Loucy (cell line): ENCODE measurements at regions not wholly inside any gene's neighbourhood (a gene's known extent, or its start where the extent isn't known, plus 50 kb on each side); places are given as distances from the start of the nearest gene placed in this dataset.

Experiments used
- H2AFZ ChIP-seq: fragments of 200-600 bp; sonication (generic); 2 replicates; pipeline ENCODE4 v1.6.0; 2016; ENCODE audit warnings: antibody characterized with exemption, mild to moderate bottlenecking, low read length, moderate library complexity
- H3F3A ChIP-seq: fragments of 200-600 bp; 2 replicates; pipeline ENCODE4 v1.6.0; 2016; ENCODE audit warnings: antibody characterized with exemption, low read depth, mild to moderate bottlenecking
- H3K27me3 ChIP-seq: fragments of 200-600 bp; sonication (generic); 2 replicates; pipeline ENCODE4 v1.6.1; 2014; ENCODE audit warnings: low read length, mild to moderate bottlenecking; ENCODE audit not compliant: insufficient read depth, poor library complexity, severe bottlenecking
- H3K36me3 ChIP-seq: fragments of 200-600 bp; sonication (generic); 2 replicates; pipeline ENCODE4 v1.6.1; 2016; ENCODE audit warnings: low read length; ENCODE audit not compliant: insufficient read depth
- H3K4me1 ChIP-seq: fragments of 200-600 bp; sonication (generic); 2 replicates; pipeline ENCODE4 v1.5.1; 2014; ENCODE audit warnings: low read length, mild to moderate bottlenecking; ENCODE audit not compliant: insufficient read depth, poor library complexity, severe bottlenecking
- H3K4me2 ChIP-seq: fragments of 200-600 bp; sonication (generic); 2 replicates; pipeline ENCODE4 v1.6.0; 2014; ENCODE audit warnings: antibody characterized with exemption, low read length, low read depth, mild to moderate bottlenecking; ENCODE audit not compliant: poor library complexity, severe bottlenecking
- H3K4me3 ChIP-seq: fragments of 200-600 bp; sonication (generic); 2 replicates; pipeline ENCODE4 v1.5.1; 2014; ENCODE audit warnings: low read length, mild to moderate bottlenecking, mixed read lengths; ENCODE audit not compliant: poor library complexity, severe bottlenecking
- H3K79me2 ChIP-seq: fragments of 200-600 bp; sonication (generic); 2 replicates; pipeline ENCODE4 v1.6.1; 2014; ENCODE audit warnings: low read length; ENCODE audit not compliant: insufficient read depth
- H3K9ac ChIP-seq: fragments of 200-600 bp; sonication (generic); 2 replicates; pipeline ENCODE4 v1.6.0; 2014; ENCODE audit warnings: mild to moderate bottlenecking, low read depth, low read length, moderate library complexity; ENCODE audit not compliant: poor library complexity, severe bottlenecking
- H3K9me2 ChIP-seq: fragments of 200-600 bp; sonication (generic); replicated peaks from 2 replicates; pipeline ENCODE4 v1.6.1; 2016; ENCODE audit warnings: low read depth, low read length, mixed read lengths
- H3K9me3 ChIP-seq: fragments of 200-600 bp; sonication (generic); 2 replicates; pipeline ENCODE4 v1.6.1; 2014; ENCODE audit warnings: mild to moderate bottlenecking, antibody characterized with exemption, low read length, low read depth; ENCODE audit not compliant: insufficient read depth
- H4K20me1 ChIP-seq: fragments of 200-600 bp; sonication (generic); 2 replicates; pipeline ENCODE4 v1.6.0; 2014; ENCODE audit warnings: antibody characterized with exemption, low read length, mild to moderate bottlenecking; ENCODE audit not compliant: insufficient read depth, poor library complexity, severe bottlenecking
- CTCF ChIP-seq: fragments of 200-600 bp; sonication (generic); conservative IDR thresholded peaks from 2 replicates; pipeline ENCODE4 v1.5.1; 2014; ENCODE audit warnings: mild to moderate bottlenecking, antibody characterized with exemption, low read length
- EZH2phosphoT487 ChIP-seq: fragments of 200-600 bp; IDR thresholded peaks from 2 replicates; pipeline ENCODE4 v1.6.1; 2018; ENCODE audit warnings: antibody characterized with exemption, mild to moderate bottlenecking, moderate library complexity, borderline replicate concordance

DNA sequence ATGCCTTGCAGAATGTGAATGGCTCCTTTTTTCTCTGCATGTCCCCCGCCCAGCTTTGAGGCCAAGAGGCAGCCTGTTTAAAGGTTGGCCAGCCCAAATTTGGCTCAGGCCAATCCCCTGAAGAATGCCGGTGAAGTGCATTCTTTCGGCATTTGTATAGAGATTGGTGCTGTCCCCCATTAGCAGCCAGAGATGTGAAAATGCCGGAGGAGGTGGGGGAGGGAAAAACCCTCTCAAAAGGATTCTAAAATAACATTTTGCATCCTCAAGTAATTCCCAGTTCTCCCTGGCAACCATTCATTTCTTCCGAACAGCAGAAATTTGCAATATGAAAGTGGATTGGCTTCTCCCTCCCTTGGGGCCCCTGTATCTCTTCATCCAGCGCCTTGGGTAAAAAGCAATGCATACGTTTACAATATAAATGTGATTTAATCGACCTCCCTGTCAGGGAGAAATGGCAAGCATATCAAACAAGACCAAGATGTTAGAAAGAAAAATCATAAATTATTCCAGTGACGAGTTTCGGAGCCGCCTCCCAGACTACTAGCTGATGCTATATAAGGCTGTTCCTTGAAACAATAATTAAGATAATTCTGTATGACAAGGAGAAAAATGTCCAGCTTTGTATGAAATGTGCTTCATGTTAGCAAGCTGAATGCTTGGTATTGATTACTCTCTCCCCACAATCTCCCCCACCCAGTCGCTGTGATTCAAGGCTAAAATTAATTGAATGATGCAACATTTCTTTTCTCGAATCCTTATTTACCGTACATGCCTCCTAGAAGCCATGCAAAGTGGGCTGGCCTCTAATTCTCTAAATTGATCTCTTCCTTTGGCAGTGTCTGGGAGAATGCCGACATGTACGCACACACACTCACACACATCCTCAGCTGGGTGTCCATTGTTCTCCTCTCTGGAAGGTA lies 323.7 kb downstream of the RPS24 start:
- no peaks in the 10 kb centered on the region for H3K36me3 ChIP-seq
- no peak overlapping the region for H2AFZ ChIP-seq
- no peaks in the 10 kb centered on the region for H3K9me3 ChIP-seq
- no peaks in the 10 kb centered on the region for H4K20me1 ChIP-seq
- H3K4me3 ChIP-seq = no peak overlapping the region
- no peak overlapping the region for H3K4me2 ChIP-seq
- no peaks in the 10 kb centered on the region for H3K27me3 ChIP-seq
- no peaks in the 10 kb centered on the region for H3F3A ChIP-seq
- no peaks in the 10 kb centered on the region for H3K79me2 ChIP-seq
- H3K4me1 ChIP-seq = peaks cover 19% of the 10 kb centered on the region
- TF ChIP-seq CTCF = no peak
- no peak for TF ChIP-seq EZH2phosphoT487
- H3K9ac ChIP-seq = no peak overlapping the region
- H3K9me2 ChIP-seq = no peaks in the 10 kb centered on the region

DNA sequence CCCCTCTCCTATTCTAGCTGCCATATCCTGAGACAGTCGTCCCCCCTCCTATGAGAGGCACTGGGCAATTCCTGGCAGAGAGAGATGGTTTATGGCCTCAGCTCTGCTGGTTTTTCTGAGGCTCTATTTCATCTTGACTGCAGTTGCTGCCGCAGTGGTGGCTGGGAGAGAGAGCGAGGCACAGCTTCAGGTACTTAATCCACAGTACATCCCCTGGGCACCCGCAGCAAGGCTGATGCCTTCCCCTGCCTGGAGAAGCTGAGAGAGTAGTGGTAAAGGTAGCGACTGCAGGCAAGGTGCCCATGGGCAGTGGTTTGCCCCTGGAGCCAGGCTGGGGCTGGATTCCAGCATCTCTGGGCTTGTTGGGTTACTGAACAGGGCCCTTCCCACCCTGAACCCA lies 324.7 kb downstream of the RPS24 start:
- H3K4me2 ChIP-seq = no peak overlapping the region
- H3K27me3 ChIP-seq = no peaks in the 10 kb centered on the region
- peaks cover 24% of the 10 kb centered on the region for H3K4me1 ChIP-seq

GRCh38 chr10:78358982-78359381 lies 325.3 kb downstream of the RPS24 start:
- no peak overlapping the region for H3K9ac ChIP-seq
- peaks cover 24% of the 10 kb centered on the region for H3K4me1 ChIP-seq
- H3F3A ChIP-seq = no peaks in the 10 kb centered on the region
- no peak overlapping the region for H3K4me3 ChIP-seq
- H3K27me3 ChIP-seq = no peaks in the 10 kb centered on the region
- H3K36me3 ChIP-seq = no peaks in the 10 kb centered on the region
- H4K20me1 ChIP-seq = no peaks in the 10 kb centered on the region
- H3K9me2 ChIP-seq = no peaks in the 10 kb centered on the region
- H2AFZ ChIP-seq = no peak overlapping the region
- TF ChIP-seq CTCF (no peak), EZH2phosphoT487 (no peak)
- no peaks in the 10 kb centered on the region for H3K79me2 ChIP-seq
- H3K4me2 ChIP-seq = no peak overlapping the region
- H3K9me3 ChIP-seq = no peaks in the 10 kb centered on the region

More for the DNA sequence above, 324.7 kb downstream of the RPS24 start:
- no peak overlapping the region for H3K4me3 ChIP-seq
- no peaks in the 10 kb centered on the region for H3K36me3 ChIP-seq
- H2AFZ ChIP-seq = no peak overlapping the region
- no peaks in the 10 kb centered on the region for H3K79me2 ChIP-seq
- no peaks in the 10 kb centered on the region for H3F3A ChIP-seq
- H4K20me1 ChIP-seq = no peaks in the 10 kb centered on the region
- TF ChIP-seq CTCF = no peak
- TF ChIP-seq EZH2phosphoT487 = no peak
- H3K9ac ChIP-seq = no peak overlapping the region
- no peaks in the 10 kb centered on the region for H3K9me3 ChIP-seq
- H3K9me2 ChIP-seq = no peaks in the 10 kb centered on the region
